GM12878 (cell line): ENCODE measurements at regions not wholly inside any gene's neighbourhood (a gene's known extent, or its start where the extent isn't known, plus 50 kb on each side); places are given as distances from the start of the nearest gene placed in this dataset.

ENCODE experiments used
- ATAC-seq: fragments of 200-7000 bp; cut with Tn5 transposase; 3 replicates; pipeline ENCODE4 v1.9.1; 2020; ENCODE audit warnings: mild to moderate bottlenecking, moderate library complexity
- BruUV-seq: library from RNA; stranded (reverse); fragments of 400-500 nt; replicated peaks from 2 replicates; lab custom pipeline; 2021; lab: Mats Ljungman, UMichigan
- CTCF ChIA-PET: fragments of 300-600 bp; sonication (Branson Sonifier 250); formaldehyde crosslinking; extraction: SDS; loops from one replicate; lab custom pipeline; 2021; ENCODE audit warnings: inconsistent platforms; lab: Yijun Ruan, JAX
- POLR2A ChIA-PET: fragments of 350-600 bp; formaldehyde crosslinking; extraction: SDS; loops from one replicate; lab custom pipeline; 2021; ENCODE audit warnings: inconsistent platforms; lab: Charles Lee
- RAD21 ChIA-PET: fragments of 300-600 bp; sonication (Branson Sonifier 250); formaldehyde crosslinking; loops from one replicate; lab custom pipeline; 2023; ENCODE audit warnings: antibody characterized with exemption; ENCODE audit not compliant: unreplicated experiment; lab: Charles Lee
- SMC1A ChIA-PET: fragments of 300-600 bp; sonication (Branson Sonifier 250); formaldehyde crosslinking; loops from one replicate; lab custom pipeline; 2023; ENCODE audit not compliant: unreplicated experiment, uncharacterized antibody; lab: Charles Lee
- DNase-seq: peaks from one replicate; pipeline ENCODE4 v3.0.0-alpha.2; 2011; ENCODE audit warnings: low read depth, low spot score
- FAIRE-seq: peaks from 3 replicates; lab custom pipeline; 2011; peaks lifted over from hg19 to GRCh38; lab: Jason Lieb, UNC
- H2AFZ ChIP-seq: 2 replicates; pipeline ENCODE4 v1.6.0; 2011; ENCODE audit warnings: low read depth, low read length, control low read depth; ENCODE audit not compliant: control insufficient read depth
- H3K27ac ChIP-seq: 2 replicates; pipeline ENCODE4 v1.5.1; 2011; ENCODE audit warnings: control low read depth; ENCODE audit not compliant: control insufficient read depth, insufficient read depth
- H3K27me3 ChIP-seq, 2 experiments: replicated peaks in 1 of 2; 2 replicates each; pipeline versions ENCODE4 v1.6.0 to v1.6.1; 2011; ENCODE audit warnings: low read length in 1 of 2; ENCODE audit not compliant: control insufficient read depth in 2 of 2, insufficient read depth in 2 of 2
- H3K36me3 ChIP-seq, 2 experiments: 2 replicates each; pipeline ENCODE4 v1.5.1; 2011; ENCODE audit warnings: low read length in 1 of 2; ENCODE audit not compliant: control insufficient read depth in 2 of 2, insufficient read depth in 2 of 2
- H3K4me1 ChIP-seq: 2 replicates; pipeline ENCODE4 v1.6.1; 2011; ENCODE audit warnings: mild to moderate bottlenecking, low read length, moderate library complexity, mixed read lengths; ENCODE audit not compliant: control insufficient read depth, insufficient read depth
- H3K4me2 ChIP-seq: 2 replicates; pipeline ENCODE4 v1.6.0; 2011; ENCODE audit warnings: control low read depth; ENCODE audit not compliant: control insufficient read depth, insufficient read depth
- H3K4me3 ChIP-seq: fragments of 200-600 bp; sonication (generic); 2 replicates; pipeline ENCODE4 v1.5.1; 2016
- H3K79me2 ChIP-seq: 2 replicates; pipeline ENCODE4 v1.6.0; 2011; ENCODE audit warnings: low read length; ENCODE audit not compliant: control insufficient read depth, insufficient read depth
- H3K9ac ChIP-seq: 2 replicates; pipeline ENCODE4 v1.8.0; 2011; ENCODE audit warnings: low read length, control low read depth, mixed read lengths; ENCODE audit not compliant: control insufficient read depth, insufficient read depth
- H3K9me3 ChIP-seq: replicated peaks from 3 replicates; pipeline ENCODE4 v1.5.1; 2011; ENCODE audit warnings: mild to moderate bottlenecking, low read length; ENCODE audit not compliant: control insufficient read depth, insufficient read depth
- H4K20me1 ChIP-seq: 2 replicates; pipeline ENCODE4 v1.6.0; 2011; ENCODE audit not compliant: control insufficient read depth, insufficient read depth
- EED ChIP-seq: sonication (generic); IDR thresholded peaks from 2 replicates; pipeline ENCODE4 v1.6.1; 2016; ENCODE audit warnings: antibody characterized with exemption, low read depth
- EP300 ChIP-seq, 2 experiments: fragments of 150-350 bp in 1 of 2; IDR thresholded peaks; 2 replicates each; pipeline ENCODE4 v1.6.1; 2011 to 2012; ENCODE audit warnings: low read depth in 2 of 2, low read length in 2 of 2, borderline replicate concordance in 1 of 2, improper control_type of control experiment in 1 of 2, inconsistent platforms in 1 of 2; ENCODE audit not compliant: control insufficient read depth in 1 of 2
- IKZF1 ChIP-seq: fragments of 450-650 bp; conservative IDR thresholded peaks from 2 replicates; pipeline ENCODE4 v1.6.1; 2017; ENCODE audit warnings: antibody characterized with exemption, mild to moderate bottlenecking
- IKZF2 ChIP-seq, 2 experiments: fragments of 450-650 bp; IDR thresholded peaks; 2 replicates each; pipeline ENCODE4 v1.6.1; 2017; ENCODE audit warnings: mild to moderate bottlenecking in 2 of 2, moderate library complexity in 2 of 2
- JUNB ChIP-seq: IDR thresholded peaks from 2 replicates; pipeline ENCODE4 v1.6.1; 2016; ENCODE audit warnings: antibody characterized with exemption, mild to moderate bottlenecking
- JUND ChIP-seq: IDR thresholded peaks from 2 replicates; pipeline ENCODE4 v1.6.1; 2012; ENCODE audit warnings: low read depth, mild to moderate bottlenecking, low read length, improper control_type of control experiment, moderate library complexity
- KLF5 ChIP-seq: fragments of 450-650 bp; IDR thresholded peaks from 2 replicates; pipeline ENCODE4 v1.6.1; 2014; ENCODE audit warnings: mild to moderate bottlenecking; ENCODE audit not compliant: partially characterized antibody
- MTA3 ChIP-seq: IDR thresholded peaks from 2 replicates; pipeline ENCODE4 v1.6.1; 2012; ENCODE audit warnings: low read length, inconsistent platforms, borderline replicate concordance
- MYB ChIP-seq: fragments of 150-350 bp; IDR thresholded peaks from 2 replicates; pipeline ENCODE4 v1.6.1; 2014; ENCODE audit warnings: mild to moderate bottlenecking, low read depth, low read length, borderline replicate concordance
- PAX8 ChIP-seq: fragments of 450-650 bp; IDR thresholded peaks from 2 replicates; pipeline ENCODE4 v1.6.1; 2017; ENCODE audit warnings: mild to moderate bottlenecking, moderate library complexity
- POU2F2 ChIP-seq: IDR thresholded peaks from 3 replicates; pipeline ENCODE4 v1.6.1; 2011; ENCODE audit warnings: low read depth, mild to moderate bottlenecking, low read length, borderline replicate concordance
- RAD21 ChIP-seq: IDR thresholded peaks from 2 replicates; pipeline ENCODE4 v1.6.1; 2011; ENCODE audit warnings: mild to moderate bottlenecking, low read depth, low read length, moderate library complexity; ENCODE audit not compliant: insufficient read depth
- RUNX3 ChIP-seq: IDR thresholded peaks from 2 replicates; pipeline ENCODE4 v1.6.1; 2012; ENCODE audit warnings: low read length, inconsistent platforms
- SREBF2 ChIP-seq: IDR thresholded peaks from 2 replicates; pipeline ENCODE4 v1.6.1; 2012; ENCODE audit warnings: mild to moderate bottlenecking, low read length
- SUZ12 ChIP-seq: fragments of 200-600 bp; sonication (generic); IDR thresholded peaks from one replicate; pipeline ENCODE4 v1.6.1; 2018; ENCODE audit warnings: antibody characterized with exemption, mild to moderate bottlenecking; ENCODE audit not compliant: unreplicated experiment
- ZBED1 ChIP-seq: IDR thresholded peaks from 2 replicates; pipeline ENCODE4 v1.6.1; 2016; ENCODE audit warnings: borderline replicate concordance
- ZNF274 ChIP-seq: IDR thresholded peaks from one replicate; pipeline ENCODE4 v1.8.0; 2011; ENCODE audit not compliant: insufficient read length, insufficient read depth
- WGBS: methylation state at CpG from one replicate; pipeline ENCODE4 v1.1.6; 2016; ENCODE audit warnings: low lambda C conversion rate; ENCODE audit not compliant: insufficient replicate concordance, insufficient coverage; ENCODE audit errors: missing lambda C conversion rate; 5-methylcytosine and 5-hydroxymethylcytosine counted together
- in situ Hi-C: fragments of 300-500 bp; cut with MboI; formaldehyde crosslinking; loops from 9 replicates; pipeline ENCODE4 v1.14.3; 2018; ENCODE audit warnings: mixed read lengths
- intact Hi-C: fragments of 100-400 bp; cut with micrococcal nuclease; formaldehyde crosslinking; loops from one replicate; pipeline ENCODE4 v1.14.2; 2022; ENCODE audit not compliant: unreplicated experiment
- TF ChIP-seq, protein P1 (sequence below): IDR thresholded peaks from 2 replicates; pipeline ENCODE4 v1.6.1; 2011; ENCODE audit warnings: borderline replicate concordance, low read depth, mild to moderate bottlenecking, moderate library complexity, mixed read lengths, low read length; ENCODE audit not compliant: insufficient read depth; ENCODE audit errors: extremely low read length
- TF ChIP-seq, protein P2 (sequence below): fragments of 450-650 bp; IDR thresholded peaks from 2 replicates; pipeline ENCODE4 v1.6.1; 2016; ENCODE audit warnings: mild to moderate bottlenecking

DNA sequence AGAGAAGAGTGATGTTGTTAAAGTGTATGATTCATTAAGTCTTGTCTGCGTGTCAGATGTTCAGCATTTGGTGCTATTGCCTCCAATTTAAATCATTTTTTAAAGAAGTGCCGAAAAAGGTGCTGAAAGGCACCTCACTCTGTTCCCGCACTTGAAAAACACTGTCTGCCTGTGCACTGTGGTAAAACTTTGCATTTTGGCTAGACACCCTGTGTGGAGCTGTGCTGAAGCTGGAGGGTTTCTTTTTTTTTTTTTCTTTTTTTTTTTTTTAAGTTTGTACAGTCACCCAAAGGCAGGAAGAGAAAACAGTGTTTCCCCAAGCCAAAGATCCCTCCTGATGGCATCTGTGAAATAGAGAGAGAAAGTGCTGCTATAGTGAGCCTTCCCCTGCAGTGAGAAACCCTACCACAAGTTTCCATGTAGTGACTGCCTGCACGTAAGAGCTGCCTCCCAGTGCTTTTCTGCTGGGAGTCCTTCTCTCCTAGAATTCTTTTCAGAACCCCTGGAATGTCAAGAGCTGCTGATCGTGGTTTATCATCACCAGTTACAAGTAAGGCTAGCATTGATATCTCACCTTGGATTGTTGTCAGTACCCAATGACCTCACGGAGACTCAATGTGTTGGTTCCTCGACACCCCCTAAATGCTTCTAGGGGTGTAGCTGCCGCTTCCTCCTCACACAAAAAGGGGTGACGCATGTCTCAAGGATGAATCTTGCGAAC lies 116.0 kb upstream of the SOX9 start:
- no peaks in the 10 kb centered on the region for H3K36me3 ChIP-seq
- peak overlapping the region; percentile 73 for H3K4me2 ChIP-seq
- no peaks in the 10 kb centered on the region for H3K79me2 ChIP-seq
- FAIRE-seq = peak; percentile 68
- ChIA-PET SMC1A (interaction anchor here (0.5 to 4.2 kb wide), 23 partner anchors 11 to 1237 kb away, joined by 3 to 30 read pairs (median 4); partner anchors contain the start of gene SOX9), RAD21 (interaction anchor here (0.6 to 5.4 kb wide), 21 partner anchors 11 to 919 kb away, joined by 3 to 42 read pairs (median 5); partner anchors contain the start of gene SOX9), POLR2A (interaction anchor here (0.7 to 3.2 kb wide), 5 partner anchors 26 to 508 kb away, joined by 3 to 34 read pairs (median 4); partner anchors contain the start of gene SOX9), CTCF (interaction anchor here (0.7 to 2.7 kb wide), 13 partner anchors 18 to 535 kb away, joined by 3 to 9 read pairs (median 3); partner anchors contain the start of gene SOX9)
- no peaks in the 10 kb centered on the region for H3K27me3 ChIP-seq
- no peaks in the 10 kb centered on the region for H4K20me1 ChIP-seq
- intact Hi-C loops = loop anchor here (1.0 to 5.0 kb wide), 7 partner anchors 26 to 513 kb away; no protein-coding TSS in a partner anchor
- H3K4me3 ChIP-seq = peak overlapping the region; percentile 35
- ATAC-seq = peak; percentile 77
- H3K4me1 ChIP-seq = peaks cover 7% of the 10 kb centered on the region; the same call in 1 of the 2 replicates
- BruUV-seq = TSS peak; percentile 85
- peaks cover 5% of the 10 kb centered on the region for H3K9me3 ChIP-seq
- whole genome bisulfite sequencing = 13% methylated on average over 10 of the region's 10 CpGs
- peak overlapping the region; percentile 16 for H2AFZ ChIP-seq
- in situ Hi-C loops = no loop called here
- peak; percentile 79 for DNase-seq
- H3K27ac ChIP-seq = peak overlapping the region; percentile 87
- H3K9ac ChIP-seq = peak overlapping the region; percentile 60
- no peak for TF ChIP-seq MTA3
- TF ChIP-seq KLF5 = no peak
- no peak for TF ChIP-seq SUZ12
- TF ChIP-seq, protein P1, sequence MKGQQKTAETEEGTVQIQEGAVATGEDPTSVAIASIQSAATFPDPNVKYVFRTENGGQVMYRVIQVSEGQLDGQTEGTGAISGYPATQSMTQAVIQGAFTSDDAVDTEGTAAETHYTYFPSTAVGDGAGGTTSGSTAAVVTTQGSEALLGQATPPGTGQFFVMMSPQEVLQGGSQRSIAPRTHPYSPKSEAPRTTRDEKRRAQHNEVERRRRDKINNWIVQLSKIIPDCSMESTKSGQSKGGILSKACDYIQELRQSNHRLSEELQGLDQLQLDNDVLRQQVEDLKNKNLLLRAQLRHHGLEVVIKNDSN = no peak
- TF ChIP-seq EP300 (IDR thresholded peaks at IDR 0.05; ENCODE audit: borderline replicate concordance in 1 of 2, control insufficient read depth in 1 of 2, low read depth in 2 of 2, low read length in 2 of 2) = peak in 1 of 2 experiments; percentile 11; a peak in 2 of 4 replicates
- no peak for TF ChIP-seq PAX8
- TF ChIP-seq IKZF2 (IDR thresholded peaks at IDR 0.05) = peak; percentile 84 to 86
- no peak for TF ChIP-seq ZNF274
- TF ChIP-seq RUNX3 = peak; percentile 68
- no peak for TF ChIP-seq JUNB
- TF ChIP-seq, protein P2, sequence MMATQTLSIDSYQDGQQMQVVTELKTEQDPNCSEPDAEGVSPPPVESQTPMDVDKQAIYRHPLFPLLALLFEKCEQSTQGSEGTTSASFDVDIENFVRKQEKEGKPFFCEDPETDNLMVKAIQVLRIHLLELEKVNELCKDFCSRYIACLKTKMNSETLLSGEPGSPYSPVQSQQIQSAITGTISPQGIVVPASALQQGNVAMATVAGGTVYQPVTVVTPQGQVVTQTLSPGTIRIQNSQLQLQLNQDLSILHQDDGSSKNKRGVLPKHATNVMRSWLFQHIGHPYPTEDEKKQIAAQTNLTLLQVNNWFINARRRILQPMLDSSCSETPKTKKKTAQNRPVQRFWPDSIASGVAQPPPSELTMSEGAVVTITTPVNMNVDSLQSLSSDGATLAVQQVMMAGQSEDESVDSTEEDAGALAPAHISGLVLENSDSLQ = no peak
- peak; percentile 86 for TF ChIP-seq IKZF1
- TF ChIP-seq EED = peak; percentile 77
- TF ChIP-seq JUND = no peak
- TF ChIP-seq RAD21 = peak; percentile 10; the same call in 1 of the 2 replicates
- TF ChIP-seq POU2F2 = peak; percentile 87; the same call in 2 of the 3 replicates
- no peak for TF ChIP-seq ZBED1
- TF ChIP-seq SREBF2 = no peak
- TF ChIP-seq MYB = no peak
